ENCODE measurements at regions not wholly inside any gene's neighbourhood (a gene's known extent, or its start where the extent isn't known, plus 50 kb on each side); places are given as distances from the start of the nearest gene placed in this dataset.

GRCh38 chr19:30804751-30805150, 432.6 kb downstream of the ZNF536 start:
- TF ChIP-seq CTCF (IDR thresholded peaks at IDR 0.05), result no peak
- no peak for TF ChIP-seq POLR2A (IDR thresholded peaks at IDR 0.05)

Data from tibial nerve (tissue), 3 donors.